H9 (cell line): ENCODE measurements at regions not wholly inside any gene's neighbourhood (a gene's known extent, or its start where the extent isn't known, plus 50 kb on each side); places are given as distances from the start of the nearest gene placed in this dataset.

ENCODE experiments used
- DNase-seq: peaks from one replicate; pipeline ENCODE4 v3.0.0-alpha.2; 2017
- H2AFZ ChIP-seq: one replicate; pipeline ENCODE4 v1.6.1; 2013; ENCODE audit warnings: mild to moderate bottlenecking, low read length, control low read depth, moderate library complexity
- H2AK5ac ChIP-seq: 2 replicates; pipeline ENCODE4 v1.6.1; 2013; ENCODE audit warnings: low read length, control low read depth, mixed read lengths; ENCODE audit not compliant: insufficient read length
- H2BK120ac ChIP-seq: one replicate; pipeline ENCODE4 v1.6.1; 2013; ENCODE audit warnings: low read depth, mild to moderate bottlenecking, low read length, control low read depth, inconsistent platforms; ENCODE audit not compliant: poor library complexity, severe bottlenecking
- H2BK12ac ChIP-seq: 2 replicates; pipeline ENCODE4 v1.6.1; 2013; ENCODE audit warnings: low read length, control low read depth, mixed read lengths, low read depth; ENCODE audit not compliant: insufficient read length
- H2BK15ac ChIP-seq: 2 replicates; pipeline ENCODE4 v1.6.1; 2013; ENCODE audit warnings: low read depth, low read length, control low read depth
- H2BK20ac ChIP-seq: one replicate; pipeline ENCODE4 v1.6.1; 2013; ENCODE audit warnings: low read depth, mild to moderate bottlenecking, low read length, control low read depth, inconsistent platforms; ENCODE audit not compliant: poor library complexity, severe bottlenecking
- H2BK5ac ChIP-seq: 2 replicates; pipeline ENCODE4 v1.6.1; 2013; ENCODE audit warnings: low read length, control low read depth, mixed read lengths; ENCODE audit not compliant: insufficient read length
- H3K14ac ChIP-seq: 2 replicates; pipeline ENCODE4 v1.6.1; 2013; ENCODE audit warnings: low read length, control low read depth; ENCODE audit not compliant: insufficient read depth
- H3K18ac ChIP-seq: 2 replicates; pipeline ENCODE4 v1.6.1; 2013; ENCODE audit warnings: low read depth, mild to moderate bottlenecking, mixed read lengths, low read length, control low read depth; ENCODE audit not compliant: insufficient read length
- H3K23ac ChIP-seq: 2 replicates; pipeline ENCODE4 v1.6.1; 2013; ENCODE audit warnings: low read length, control low read depth, mixed read lengths, low read depth; ENCODE audit not compliant: insufficient read length
- H3K23me2 ChIP-seq: 2 replicates; pipeline ENCODE4 v1.6.1; 2013; ENCODE audit warnings: low read depth, mild to moderate bottlenecking, mixed read lengths, low read length, control low read depth; ENCODE audit not compliant: insufficient read length, poor library complexity, severe bottlenecking
- H3K27ac ChIP-seq: 2 replicates; pipeline ENCODE4 v1.5.1; 2013; ENCODE audit warnings: low read length, control low read depth, mixed read lengths, low read depth; ENCODE audit not compliant: insufficient read length
- H3K27me3 ChIP-seq: 2 replicates; pipeline ENCODE4 v1.6.1; 2013; ENCODE audit warnings: low read length, control low read depth, inconsistent platforms; ENCODE audit not compliant: insufficient read depth
- H3K4ac ChIP-seq: 2 replicates; pipeline ENCODE4 v1.6.1; 2013; ENCODE audit warnings: low read depth, mild to moderate bottlenecking, control low read depth, inconsistent platforms, low read length, moderate library complexity
- H3K4me1 ChIP-seq: 2 replicates; pipeline ENCODE4 v1.6.1; 2013; ENCODE audit warnings: low read length, control low read depth, inconsistent platforms; ENCODE audit not compliant: insufficient read depth
- H3K4me2 ChIP-seq: 2 replicates; pipeline ENCODE4 v1.6.1; 2013; ENCODE audit warnings: low read length, control low read depth, mixed read lengths; ENCODE audit not compliant: insufficient read length, insufficient read depth
- H3K56ac ChIP-seq: 2 replicates; pipeline ENCODE4 v1.6.1; 2013; ENCODE audit warnings: low read depth, mild to moderate bottlenecking, mixed read lengths, low read length, control low read depth; ENCODE audit not compliant: insufficient read length
- H3K79me1 ChIP-seq: 2 replicates; pipeline ENCODE4 v1.6.1; 2013; ENCODE audit warnings: low read depth, mild to moderate bottlenecking, moderate library complexity, low read length, control low read depth, inconsistent platforms; ENCODE audit not compliant: insufficient read depth, poor library complexity, severe bottlenecking
- H3K79me2 ChIP-seq: 2 replicates; pipeline ENCODE4 v1.6.1; 2013; ENCODE audit warnings: low read length, control low read depth, inconsistent platforms; ENCODE audit not compliant: insufficient read depth
- H3K9ac ChIP-seq: 2 replicates; pipeline ENCODE4 v1.6.1; 2013; ENCODE audit warnings: low read length, control low read depth, mixed read lengths; ENCODE audit not compliant: insufficient read length; ENCODE audit errors: extremely low read depth
- H3K9me3 ChIP-seq: one replicate; pipeline ENCODE4 v1.6.1; 2013; ENCODE audit warnings: low read depth, low read length, inconsistent platforms; ENCODE audit not compliant: control insufficient read depth
- H3T11ph ChIP-seq: one replicate; pipeline ENCODE4 v1.6.1; 2013; ENCODE audit warnings: mild to moderate bottlenecking, low read length, control low read depth, inconsistent platforms
- H4K20me1 ChIP-seq: one replicate; pipeline ENCODE4 v1.6.1; 2013; ENCODE audit not compliant: control insufficient read depth, insufficient read length, insufficient read depth
- H4K5ac ChIP-seq: 2 replicates; pipeline ENCODE4 v1.6.1; 2013; ENCODE audit warnings: low read depth, mild to moderate bottlenecking, mixed read lengths, low read length, control low read depth; ENCODE audit not compliant: insufficient read length
- H4K8ac ChIP-seq: replicated peaks from 2 replicates; pipeline ENCODE4 v1.6.1; 2013; ENCODE audit warnings: low read length, control low read depth, mixed read lengths, low read depth; ENCODE audit not compliant: insufficient read length
- H4K91ac ChIP-seq: 2 replicates; pipeline ENCODE4 v1.6.1; 2013; ENCODE audit warnings: low read depth, mild to moderate bottlenecking, moderate library complexity, mixed read lengths, low read length, control low read depth; ENCODE audit not compliant: insufficient read length
- H3K27ac Mint-ChIP-seq, 3 experiments: 2 replicates in 2 of 3; 3 replicates in 1 of 3; pipeline ENCODE4 v1.8.0; 2020 to 2021; ENCODE audit warnings: mixed read lengths in 3 of 3, mild to moderate bottlenecking in 1 of 3, moderate library complexity in 1 of 3
- H3K27me3 Mint-ChIP-seq: 2 replicates; pipeline ENCODE4 v1.8.0; 2021; ENCODE audit warnings: low read depth, mild to moderate bottlenecking, moderate library complexity, mixed read lengths
- H3K36me3 Mint-ChIP-seq, 3 experiments: 2 replicates in 2 of 3; 3 replicates in 1 of 3; pipeline ENCODE4 v1.8.0; 2020 to 2021; ENCODE audit warnings: low read depth in 3 of 3, mixed read lengths in 3 of 3; ENCODE audit not compliant: insufficient read depth in 1 of 3
- H3K4me1 Mint-ChIP-seq, 2 experiments: 2 replicates each; pipeline ENCODE4 v1.8.0; 2020; ENCODE audit warnings: mixed read lengths in 2 of 2
- H3K4me3 Mint-ChIP-seq, 2 experiments: 2 replicates in 1 of 2; 3 replicates in 1 of 2; pipeline ENCODE4 v1.8.0; 2020 to 2021; ENCODE audit warnings: mild to moderate bottlenecking in 2 of 2, mixed read lengths in 2 of 2, moderate library complexity in 1 of 2
- H3K9me3 Mint-ChIP-seq, 2 experiments: 2 replicates in 1 of 2; 3 replicates in 1 of 2; pipeline ENCODE4 v1.8.0; 2020; ENCODE audit warnings: mild to moderate bottlenecking in 2 of 2, mixed read lengths in 2 of 2, moderate library complexity in 1 of 2
- CTCF ChIP-seq: fragments of 200-600 bp; sonication (generic); conservative IDR thresholded peaks from 3 replicates; pipeline ENCODE4 v1.8.0; 2021; ENCODE audit warnings: antibody characterized with exemption, mild to moderate bottlenecking
- WGBS: extraction: QIAGEN DNeasy Blood & Tissue Kit; methylation state at CpG from one replicate; pipeline ENCODE4 v1.1.7; 2013; ENCODE audit warnings: missing lambda C conversion rate, low lambda C conversion rate, mixed read lengths; ENCODE audit not compliant: insufficient read length; ENCODE audit errors: extremely low coverage; 5-methylcytosine and 5-hydroxymethylcytosine counted together

GRCh38 chr2:216575465-216575864 lies 57.8 kb upstream of the IGFBP2 start:
- H3K4me1 Mint-ChIP-seq = peaks cover 2 to 4% of the 10 kb centered on the region in 2 experiments; a peak in 2 of 4 replicates
- Histone ChIP-seq H2BK15ac (no peak overlapping the region), H3K23ac (no peak overlapping the region), H3K79me1 (no peaks in the 10 kb centered on the region), H2AK5ac (no peak overlapping the region), H3K23me2 (no peaks in the 10 kb centered on the region), H2BK5ac (no peak overlapping the region), H3K4ac (no peak overlapping the region), H3K4me2 (no peak overlapping the region), H3K9me3 (no peaks in the 10 kb centered on the region), H4K20me1 (no peaks in the 10 kb centered on the region), H2BK12ac (no peak overlapping the region), H4K8ac (no peak overlapping the region), H2BK20ac (no peak overlapping the region), H4K91ac (no peak overlapping the region), H3K27ac (no peak overlapping the region), H3K9ac (no peak overlapping the region), H2BK120ac (no peak overlapping the region), H3K27me3 (no peaks in the 10 kb centered on the region), H3T11ph (no peak overlapping the region), H3K56ac (no peak overlapping the region), H3K14ac (no peak overlapping the region), H2AFZ (no peak overlapping the region), H3K4me1 (no peaks in the 10 kb centered on the region), H3K18ac (no peak overlapping the region), H3K79me2 (no peaks in the 10 kb centered on the region), H4K5ac (no peak overlapping the region)
- peaks cover 2% of the 10 kb centered on the region; the same call in 1 of the 2 replicates for H3K27me3 Mint-ChIP-seq
- no peak for DNase-seq
- peaks cover 9 to 11% of the 10 kb centered on the region in 2 experiments for H3K9me3 Mint-ChIP-seq
- TF ChIP-seq CTCF = no peak
- no peak overlapping the region for H3K4me3 Mint-ChIP-seq
- no peak overlapping the region for H3K27ac Mint-ChIP-seq
- H3K36me3 Mint-ChIP-seq = peaks cover 4 to 10% (median 5%) of the 10 kb centered on the region in 3 experiments
- no CpG with 5 or more reads among the region's 1 CpG for WGBS
